Kidney (tissue), 13 donors: ENCODE measurements at regions not wholly inside any gene's neighbourhood (a gene's known extent, or its start where the extent isn't known, plus 50 kb on each side); places are given as distances from the start of the nearest gene placed in this dataset.

Experiments
- DNase-seq, 5 donors: peaks; one replicate each; pipeline ENCODE4 v3.0.0-alpha.2; 2013 to 2020
- FAIRE-seq: peaks from 2 replicates; lab custom pipeline; 2012; peaks lifted over from hg19 to GRCh38; lab: Jason Lieb, UNC
- H3K27ac ChIP-seq, 2 donors: one replicate each; pipeline ENCODE4 v1.7.0; 2013; ENCODE audit warnings: low read depth in 2 of 2, low read length in 2 of 2, inconsistent platforms in 1 of 2
- H3K27me3 ChIP-seq: one replicate; pipeline ENCODE4 v1.7.1; 2013; ENCODE audit warnings: low read length, inconsistent platforms; ENCODE audit not compliant: control insufficient read depth, insufficient read depth
- H3K36me3 ChIP-seq, 3 donors: one replicate each; pipeline versions ENCODE4 v1.7.0 to v1.7.1; 2013; ENCODE audit warnings: low read length in 3 of 3, control low read depth in 1 of 3, inconsistent platforms in 1 of 3; ENCODE audit not compliant: insufficient read depth in 3 of 3, control insufficient read depth in 2 of 3
- H3K4me1 ChIP-seq, 3 donors: one replicate each; pipeline versions ENCODE4 v1.7.0 to v1.7.1; 2013; ENCODE audit warnings: low read length in 3 of 3, inconsistent platforms in 1 of 3, low read depth in 1 of 3; ENCODE audit not compliant: control insufficient read depth in 2 of 3, insufficient read depth in 2 of 3
- H3K4me3 ChIP-seq, 3 donors: one replicate each; pipeline versions ENCODE4 v1.7.0 to v1.8.1; 2013; ENCODE audit warnings: low read length in 3 of 3, control low read depth in 1 of 3, inconsistent platforms in 1 of 3
- H3K9ac ChIP-seq, 3 donors: one replicate each; pipeline versions ENCODE4 v1.7.0 to v1.7.1; 2013; ENCODE audit warnings: low read length in 3 of 3, control low read depth in 1 of 3, inconsistent platforms in 1 of 3
- H3K9me3 ChIP-seq, 3 donors: one replicate each; pipeline versions ENCODE4 v1.7.0 to v1.7.1; 2013; ENCODE audit warnings: low read length in 3 of 3, control low read depth in 1 of 3, inconsistent platforms in 1 of 3; ENCODE audit not compliant: control insufficient read depth in 2 of 3, insufficient read depth in 1 of 3
- intact Hi-C: fragments of 100-400 bp; cut with DNase I; formaldehyde crosslinking; loops from one replicate; pipeline ENCODE4 v1.11.1; 2022
- TF ChIP-seq, protein P1 (sequence below): IDR thresholded peaks from 3 replicates; pipeline ENCODE4 v1.5.1; 2012; ENCODE audit warnings: mild to moderate bottlenecking, moderate library complexity, borderline replicate concordance; ENCODE audit not compliant: insufficient read depth; ENCODE audit errors: extremely low read depth
- donor health status: control.
- donor health status: control.
- donor health status: control.
- donor health status: control.
- donor health status: control.
- donor health status: DM: yes; HTN: yes; CAD: no.
- donor health status: Normal renal cell carcinoma (clear cell type).

DNA sequence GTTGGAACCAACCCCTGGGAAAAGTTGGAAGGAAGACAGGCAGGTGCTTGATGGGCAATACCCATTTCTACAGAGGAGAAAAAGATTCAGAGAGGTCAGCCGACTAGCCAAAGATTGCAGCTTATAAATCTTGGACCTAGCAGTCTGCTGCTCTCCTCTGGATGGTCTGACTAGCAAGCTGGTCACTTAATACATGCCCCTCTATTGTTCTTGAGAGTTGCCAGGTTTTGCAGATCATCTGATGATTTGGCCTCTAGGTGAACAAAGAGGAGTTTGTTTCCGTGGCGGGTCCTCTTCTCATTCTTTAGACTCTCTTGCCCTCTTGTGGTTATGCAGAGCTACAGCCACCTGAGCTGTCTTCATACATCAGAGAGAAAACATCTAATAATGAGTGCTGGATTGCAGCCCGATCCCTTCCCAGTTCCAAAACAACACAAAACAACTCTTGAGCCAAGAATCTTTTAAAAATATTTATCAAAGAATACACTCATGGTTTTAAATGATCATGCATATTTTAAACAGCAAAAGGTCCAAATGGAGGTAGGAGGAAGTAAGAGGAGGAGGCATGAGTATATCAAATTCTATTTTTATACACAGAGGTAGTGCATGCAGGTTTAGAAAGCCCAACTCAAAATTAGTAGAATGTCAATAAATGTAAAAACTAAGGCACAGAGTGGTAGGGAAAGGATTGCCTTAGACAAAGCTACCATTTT lies 115.7 kb downstream of the SLC30A10 start:
- Histone ChIP-seq H3K4me1 (no peaks in the 10 kb centered on the region), H3K27ac (no peak overlapping the region), H3K27me3 (no peaks in the 10 kb centered on the region), H3K36me3 (no peaks in the 10 kb centered on the region), H3K9me3 (no peaks in the 10 kb centered on the region), H3K4me3 (no peak overlapping the region), H3K9ac (no peak overlapping the region)
- DNase-seq (peak in 4 of 5 donors; percentile 57 to 78 (median 72)), FAIRE-seq (no peak)
- TF ChIP-seq, protein P1, sequence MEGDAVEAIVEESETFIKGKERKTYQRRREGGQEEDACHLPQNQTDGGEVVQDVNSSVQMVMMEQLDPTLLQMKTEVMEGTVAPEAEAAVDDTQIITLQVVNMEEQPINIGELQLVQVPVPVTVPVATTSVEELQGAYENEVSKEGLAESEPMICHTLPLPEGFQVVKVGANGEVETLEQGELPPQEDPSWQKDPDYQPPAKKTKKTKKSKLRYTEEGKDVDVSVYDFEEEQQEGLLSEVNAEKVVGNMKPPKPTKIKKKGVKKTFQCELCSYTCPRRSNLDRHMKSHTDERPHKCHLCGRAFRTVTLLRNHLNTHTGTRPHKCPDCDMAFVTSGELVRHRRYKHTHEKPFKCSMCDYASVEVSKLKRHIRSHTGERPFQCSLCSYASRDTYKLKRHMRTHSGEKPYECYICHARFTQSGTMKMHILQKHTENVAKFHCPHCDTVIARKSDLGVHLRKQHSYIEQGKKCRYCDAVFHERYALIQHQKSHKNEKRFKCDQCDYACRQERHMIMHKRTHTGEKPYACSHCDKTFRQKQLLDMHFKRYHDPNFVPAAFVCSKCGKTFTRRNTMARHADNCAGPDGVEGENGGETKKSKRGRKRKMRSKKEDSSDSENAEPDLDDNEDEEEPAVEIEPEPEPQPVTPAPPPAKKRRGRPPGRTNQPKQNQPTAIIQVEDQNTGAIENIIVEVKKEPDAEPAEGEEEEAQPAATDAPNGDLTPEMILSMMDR: peak; percentile 68
- intact Hi-C loops: no loop called here

DNA sequence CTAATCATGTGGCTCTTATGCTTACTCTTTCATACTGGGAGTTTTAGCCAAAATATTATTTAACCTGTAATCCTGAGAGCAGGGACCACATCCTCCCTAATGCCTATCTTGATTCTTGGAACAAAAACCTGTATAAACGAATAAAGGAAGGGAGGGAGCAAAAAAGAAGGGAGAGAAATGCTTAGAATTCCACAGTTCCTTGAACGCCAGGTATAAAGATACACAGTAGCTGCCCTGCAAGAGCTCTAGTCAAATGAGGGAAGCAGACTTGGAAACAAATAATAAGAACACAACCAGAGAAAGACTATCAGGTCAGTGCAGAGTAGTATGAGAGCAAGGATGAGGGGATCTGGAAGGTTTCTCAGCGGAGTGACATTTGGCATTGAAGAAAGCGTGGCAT lies 116.3 kb downstream of the SLC30A10 start:
- Histone ChIP-seq H3K27ac (no peak overlapping the region), H3K36me3 (no peaks in the 10 kb centered on the region), H3K4me1 (no peaks in the 10 kb centered on the region), H3K9ac (no peak overlapping the region), H3K9me3 (no peaks in the 10 kb centered on the region), H3K4me3 (no peak overlapping the region), H3K27me3 (no peaks in the 10 kb centered on the region)
- no peak for FAIRE-seq
- DNase-seq: no peak
- intact Hi-C loops: no loop called here
- TF ChIP-seq, protein P1: no peak

DNA sequence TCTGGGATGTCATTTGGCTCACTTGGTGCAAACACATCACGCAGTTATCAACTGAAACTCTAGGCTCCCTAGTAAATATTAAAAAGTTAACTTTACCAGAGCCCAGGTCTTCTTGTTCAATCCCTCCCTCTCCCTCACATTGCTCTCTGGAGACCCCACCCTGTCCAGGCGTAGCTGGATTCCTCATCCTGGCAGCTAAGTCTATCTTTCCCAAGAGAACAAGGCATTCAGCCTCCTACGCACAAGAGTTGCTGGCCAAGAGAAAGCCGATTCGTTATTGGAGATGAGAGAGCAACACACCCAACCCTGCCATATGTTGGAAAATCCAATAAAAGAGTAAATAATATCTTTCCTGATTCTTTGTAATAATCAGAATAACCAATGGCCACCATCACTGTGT lies 117.9 kb downstream of the SLC30A10 start:
- intact Hi-C loops: no loop called here
- Histone ChIP-seq H3K27ac (no peak overlapping the region), H3K4me3 (no peak overlapping the region), H3K9me3 (no peaks in the 10 kb centered on the region), H3K36me3 (no peaks in the 10 kb centered on the region), H3K27me3 (no peaks in the 10 kb centered on the region), H3K4me1 (no peaks in the 10 kb centered on the region), H3K9ac (no peak overlapping the region)
- TF ChIP-seq, protein P1: no peak
- FAIRE-seq (no peak), DNase-seq (no peak)

DNA sequence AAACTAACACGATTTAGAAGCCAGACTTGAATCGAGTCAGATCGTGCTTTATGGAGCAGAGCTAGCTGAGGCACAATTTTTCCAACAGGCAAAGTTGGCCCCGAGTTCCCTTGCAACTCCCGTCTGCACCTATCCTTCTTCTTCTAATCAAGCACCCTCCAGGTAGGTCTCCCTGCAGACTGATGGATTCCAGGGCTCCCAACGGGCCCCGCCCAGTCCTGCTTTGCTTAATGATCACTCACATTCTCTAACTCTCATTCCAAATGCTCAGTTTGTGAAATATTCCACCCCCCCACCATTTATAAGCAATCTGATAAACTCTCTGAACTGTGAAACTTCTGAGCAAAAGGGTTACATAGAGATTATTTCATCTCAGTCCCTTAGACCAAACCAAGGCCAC lies 119.6 kb downstream of the SLC30A10 start:
- intact Hi-C loops: no loop called here
- H3K36me3 ChIP-seq: no peaks in the 10 kb centered on the region
- no peak overlapping the region for H3K9ac ChIP-seq
- FAIRE-seq (no peak), DNase-seq (no peak)
- TF ChIP-seq, protein P1: no peak
- no peaks in the 10 kb centered on the region for H3K4me1 ChIP-seq
- no peaks in the 10 kb centered on the region for H3K9me3 ChIP-seq
- no peak overlapping the region for H3K4me3 ChIP-seq
- no peak overlapping the region for H3K27ac ChIP-seq
- no peaks in the 10 kb centered on the region for H3K27me3 ChIP-seq
